SK-N-SH treated with all-trans-retinoic acid at 6 μM for 48 hours (cell line): ENCODE measurements at regions not wholly inside any gene's neighbourhood (a gene's known extent, or its start where the extent isn't known, plus 50 kb on each side); places are given as distances from the start of the nearest gene placed in this dataset.

ENCODE experiments used
- PPARA ChIP-seq: fragments of 250-450 bp; sonication (Bioruptor Pico); IDR thresholded peaks from 2 replicates; pipeline ENCODE4 v1.5.0; 2020; ENCODE audit warnings: mild to moderate bottlenecking, borderline replicate concordance
- SNAI2 ChIP-seq: fragments of 250-450 bp; sonication (Bioruptor Pico); IDR thresholded peaks from 2 replicates; pipeline ENCODE4 v1.5.0; 2020; ENCODE audit warnings: mild to moderate bottlenecking, moderate library complexity
- TF ChIP-seq, protein P1 (sequence below): fragments of 250-450 bp; sonication (Bioruptor Pico); IDR thresholded peaks from 2 replicates; pipeline ENCODE4 v1.5.1; 2020; ENCODE audit warnings: low read depth, mild to moderate bottlenecking, moderate library complexity
- TF ChIP-seq, protein P2 (sequence below): fragments of 250-450 bp; sonication (Bioruptor Pico); IDR thresholded peaks from 2 replicates; pipeline ENCODE4 v1.8.0; 2021; ENCODE audit warnings: low read depth, mild to moderate bottlenecking, moderate library complexity, borderline replicate concordance

DNA sequence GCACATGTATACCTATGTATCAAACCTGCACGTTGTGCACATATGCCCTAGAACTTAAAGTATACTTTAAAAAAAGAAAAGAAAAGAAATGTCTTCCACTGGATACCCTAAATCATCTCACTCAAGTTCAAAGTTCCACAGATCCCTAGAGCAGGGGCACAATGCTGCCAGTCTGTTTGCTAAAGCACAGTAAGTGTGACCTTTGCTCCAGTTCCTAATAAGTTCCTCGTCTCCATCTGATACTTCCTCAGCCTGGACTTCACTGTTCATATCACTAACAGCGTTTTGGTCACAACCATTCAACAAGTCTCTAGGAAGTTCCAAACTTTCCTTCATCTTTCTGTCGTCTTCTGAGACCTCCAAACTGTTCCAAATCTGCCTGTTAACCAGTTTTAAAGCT is 118.3 kb downstream of the BMP4 start:
- TF ChIP-seq, protein P1, sequence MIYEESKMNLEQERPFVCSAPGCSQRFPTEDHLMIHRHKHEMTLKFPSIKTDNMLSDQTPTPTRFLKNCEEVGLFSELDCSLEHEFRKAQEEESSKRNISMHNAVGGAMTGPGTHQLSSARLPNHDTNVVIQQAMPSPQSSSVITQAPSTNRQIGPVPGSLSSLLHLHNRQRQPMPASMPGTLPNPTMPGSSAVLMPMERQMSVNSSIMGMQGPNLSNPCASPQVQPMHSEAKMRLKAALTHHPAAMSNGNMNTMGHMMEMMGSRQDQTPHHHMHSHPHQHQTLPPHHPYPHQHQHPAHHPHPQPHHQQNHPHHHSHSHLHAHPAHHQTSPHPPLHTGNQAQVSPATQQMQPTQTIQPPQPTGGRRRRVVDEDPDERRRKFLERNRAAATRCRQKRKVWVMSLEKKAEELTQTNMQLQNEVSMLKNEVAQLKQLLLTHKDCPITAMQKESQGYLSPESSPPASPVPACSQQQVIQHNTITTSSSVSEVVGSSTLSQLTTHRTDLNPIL (CRISPR knock-in tag) = no peak
- TF ChIP-seq SNAI2 (CRISPR knock-in tag) = no peak
- TF ChIP-seq, protein P2, sequence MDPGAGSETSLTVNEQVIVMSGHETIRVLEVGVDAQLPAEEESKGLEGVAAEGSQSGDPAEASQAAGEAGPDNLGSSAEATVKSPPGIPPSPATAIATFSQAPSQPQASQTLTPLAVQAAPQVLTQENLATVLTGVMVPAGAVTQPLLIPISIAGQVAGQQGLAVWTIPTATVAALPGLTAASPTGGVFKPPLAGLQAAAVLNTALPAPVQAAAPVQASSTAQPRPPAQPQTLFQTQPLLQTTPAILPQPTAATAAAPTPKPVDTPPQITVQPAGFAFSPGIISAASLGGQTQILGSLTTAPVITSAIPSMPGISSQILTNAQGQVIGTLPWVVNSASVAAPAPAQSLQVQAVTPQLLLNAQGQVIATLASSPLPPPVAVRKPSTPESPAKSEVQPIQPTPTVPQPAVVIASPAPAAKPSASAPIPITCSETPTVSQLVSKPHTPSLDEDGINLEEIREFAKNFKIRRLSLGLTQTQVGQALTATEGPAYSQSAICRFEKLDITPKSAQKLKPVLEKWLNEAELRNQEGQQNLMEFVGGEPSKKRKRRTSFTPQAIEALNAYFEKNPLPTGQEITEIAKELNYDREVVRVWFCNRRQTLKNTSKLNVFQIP = no peak
- no peak for TF ChIP-seq PPARA
